Neural crest cell (in vitro differentiated cells): ENCODE measurements at regions not wholly inside any gene's neighbourhood (a gene's known extent, or its start where the extent isn't known, plus 50 kb on each side); places are given as distances from the start of the nearest gene placed in this dataset.

Experiments
- DNase-seq: peaks from one replicate; pipeline ENCODE4 v3.0.0; 2021; ENCODE audit warnings: low read depth, mixed read lengths, low spot score
- H3K27ac Mint-ChIP-seq: one replicate; pipeline ENCODE4 v1.8.0; 2021; ENCODE audit warnings: mild to moderate bottlenecking, mixed read lengths; ENCODE audit not compliant: unreplicated experiment
- H3K27me3 Mint-ChIP-seq: 2 replicates; pipeline ENCODE4 v1.8.0; 2021; ENCODE audit warnings: low read depth, mild to moderate bottlenecking, mixed read lengths
- H3K36me3 Mint-ChIP-seq: 2 replicates; pipeline ENCODE4 v1.8.0; 2021; ENCODE audit warnings: low read depth, mild to moderate bottlenecking, mixed read lengths
- H3K4me1 Mint-ChIP-seq: 2 replicates; pipeline ENCODE4 v1.8.0; 2021; ENCODE audit warnings: mixed read lengths
- H3K4me3 Mint-ChIP-seq: one replicate; pipeline ENCODE4 v1.8.0; 2021; ENCODE audit warnings: mild to moderate bottlenecking, mixed read lengths
- H3K9me3 Mint-ChIP-seq: 2 replicates; pipeline ENCODE4 v1.8.0; 2021; ENCODE audit warnings: mixed read lengths
- TF ChIP-seq, protein P1 (sequence below): fragments of 200-600 bp; sonication (generic); conservative IDR thresholded peaks from 2 replicates; pipeline ENCODE4 v1.5.0; 2021; ENCODE audit warnings: antibody characterized with exemption, mild to moderate bottlenecking

DNA sequence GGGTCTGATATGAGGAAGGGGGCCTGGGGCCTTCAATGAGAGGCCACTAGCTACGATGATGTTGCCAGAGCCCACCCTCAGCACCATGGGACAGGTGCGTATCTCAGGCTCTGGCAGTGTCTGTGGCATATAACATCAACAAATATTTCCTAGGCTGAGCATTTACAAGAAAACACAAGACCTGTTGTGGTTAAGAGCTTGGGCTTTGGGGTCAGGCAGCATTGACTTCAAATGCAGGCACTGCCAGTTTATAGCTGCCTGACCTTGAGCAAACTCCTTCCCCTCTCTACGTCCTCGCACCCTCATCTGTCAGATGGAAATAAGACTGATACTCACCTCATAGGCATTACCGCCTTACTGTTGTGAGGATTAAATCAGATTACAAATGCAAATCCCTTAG lies 156.0 kb downstream of the KATNAL1 start:
- peaks cover 25% of the 10 kb centered on the region for H3K4me1 Mint-ChIP-seq
- DNase-seq, result no peak

DNA sequence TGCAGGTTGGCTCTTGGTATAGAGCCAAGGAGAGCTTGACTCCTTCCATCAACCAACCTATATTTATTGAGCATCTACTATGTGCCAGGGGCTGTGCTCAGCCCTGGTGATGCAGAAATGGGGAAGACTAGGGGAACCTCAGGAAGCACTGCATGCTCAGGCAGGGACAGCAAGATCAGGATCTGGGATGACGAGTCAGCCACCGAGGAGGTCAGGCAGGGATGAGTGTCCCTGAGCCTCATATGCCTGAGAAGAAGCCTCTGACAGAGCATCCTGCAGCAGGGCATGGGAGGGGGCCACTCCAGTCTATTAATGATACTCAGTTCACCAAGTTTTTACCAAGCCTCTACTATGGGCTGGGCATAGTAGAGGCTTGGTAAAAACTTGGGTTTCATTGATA lies 158.1 kb downstream of the KATNAL1 start:
- Mint-ChIP-seq H3K27me3 (no peaks in the 10 kb centered on the region), H3K4me3 (no peak overlapping the region), H3K27ac (no peak overlapping the region), H3K36me3 (no peaks in the 10 kb centered on the region), H3K9me3 (no peaks in the 10 kb centered on the region), H3K4me1 (peaks cover 10% of the 10 kb centered on the region)
- no peak for DNase-seq
- TF ChIP-seq, protein P1, sequence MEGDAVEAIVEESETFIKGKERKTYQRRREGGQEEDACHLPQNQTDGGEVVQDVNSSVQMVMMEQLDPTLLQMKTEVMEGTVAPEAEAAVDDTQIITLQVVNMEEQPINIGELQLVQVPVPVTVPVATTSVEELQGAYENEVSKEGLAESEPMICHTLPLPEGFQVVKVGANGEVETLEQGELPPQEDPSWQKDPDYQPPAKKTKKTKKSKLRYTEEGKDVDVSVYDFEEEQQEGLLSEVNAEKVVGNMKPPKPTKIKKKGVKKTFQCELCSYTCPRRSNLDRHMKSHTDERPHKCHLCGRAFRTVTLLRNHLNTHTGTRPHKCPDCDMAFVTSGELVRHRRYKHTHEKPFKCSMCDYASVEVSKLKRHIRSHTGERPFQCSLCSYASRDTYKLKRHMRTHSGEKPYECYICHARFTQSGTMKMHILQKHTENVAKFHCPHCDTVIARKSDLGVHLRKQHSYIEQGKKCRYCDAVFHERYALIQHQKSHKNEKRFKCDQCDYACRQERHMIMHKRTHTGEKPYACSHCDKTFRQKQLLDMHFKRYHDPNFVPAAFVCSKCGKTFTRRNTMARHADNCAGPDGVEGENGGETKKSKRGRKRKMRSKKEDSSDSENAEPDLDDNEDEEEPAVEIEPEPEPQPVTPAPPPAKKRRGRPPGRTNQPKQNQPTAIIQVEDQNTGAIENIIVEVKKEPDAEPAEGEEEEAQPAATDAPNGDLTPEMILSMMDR, result no peak

More for the DNA sequence above, 156.0 kb downstream of the KATNAL1 start:
- Mint-ChIP-seq H3K4me3 (no peak overlapping the region), H3K27me3 (no peaks in the 10 kb centered on the region), H3K27ac (no peak overlapping the region), H3K9me3 (no peaks in the 10 kb centered on the region), H3K36me3 (no peaks in the 10 kb centered on the region)
- TF ChIP-seq, protein P1, result no peak

DNA sequence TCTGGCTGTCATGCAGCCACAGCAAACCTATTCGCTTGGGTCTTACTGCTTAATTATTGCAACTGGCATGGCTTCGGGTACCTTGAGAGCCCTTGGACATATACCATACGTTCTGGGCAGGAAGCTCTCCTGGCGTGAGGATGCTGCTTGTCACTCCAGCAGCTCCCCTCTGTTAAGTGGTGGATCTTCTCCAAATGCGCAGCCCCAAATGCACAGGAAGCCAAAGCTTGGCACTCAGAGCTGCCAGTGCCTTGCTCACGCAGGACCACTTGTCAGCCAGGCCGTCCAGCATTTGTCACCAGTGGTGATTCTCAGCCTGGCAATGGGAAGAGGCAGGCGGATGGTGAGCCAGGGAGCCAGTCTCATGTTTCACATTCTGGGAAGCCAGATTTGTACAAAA lies 158.6 kb downstream of the KATNAL1 start:
- Mint-ChIP-seq H3K36me3 (no peaks in the 10 kb centered on the region), H3K27me3 (no peaks in the 10 kb centered on the region), H3K27ac (no peak overlapping the region)

DNA sequence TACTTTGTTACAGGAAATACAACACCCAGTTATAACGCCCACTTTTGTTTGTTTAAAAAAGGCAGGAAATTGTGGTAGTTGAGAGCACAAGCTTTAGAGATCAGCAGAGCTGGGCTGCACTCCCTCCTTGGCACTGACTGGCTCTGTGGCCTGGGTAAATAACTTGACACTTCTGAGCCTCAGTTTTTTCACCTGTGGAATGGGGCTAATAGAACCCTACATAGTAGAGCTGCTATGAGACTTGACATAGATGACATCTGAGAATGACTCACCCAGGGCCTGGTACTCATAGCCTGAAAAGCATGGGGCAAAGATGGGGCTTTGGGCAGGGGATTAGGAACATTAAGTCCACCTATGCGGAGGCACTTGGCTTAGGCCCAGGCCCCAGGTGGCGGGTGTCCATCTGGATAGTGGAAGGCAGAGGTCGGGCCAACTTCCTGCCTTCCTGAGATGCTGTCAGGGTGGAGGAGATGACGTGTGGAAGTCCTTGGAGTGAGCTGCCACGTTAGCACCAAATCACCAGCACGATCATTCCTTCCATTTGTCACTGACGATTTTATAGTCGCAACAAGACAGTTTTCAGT lies 159.1 kb downstream of the KATNAL1 start:
- Mint-ChIP-seq H3K9me3 (no peaks in the 10 kb centered on the region), H3K4me3 (no peak overlapping the region), H3K4me1 (peaks cover 5% of the 10 kb centered on the region), H3K27me3 (no peaks in the 10 kb centered on the region), H3K36me3 (no peaks in the 10 kb centered on the region), H3K27ac (no peak overlapping the region)
- no peak for DNase-seq
- TF ChIP-seq, protein P1, result no peak

More for the DNA sequence above, 158.6 kb downstream of the KATNAL1 start:
- no peak for DNase-seq
- no peaks in the 10 kb centered on the region for H3K9me3 Mint-ChIP-seq
- H3K4me3 Mint-ChIP-seq, result no peak overlapping the region
- TF ChIP-seq, protein P1, result no peak
- H3K4me1 Mint-ChIP-seq, result peaks cover 6% of the 10 kb centered on the region

DNA sequence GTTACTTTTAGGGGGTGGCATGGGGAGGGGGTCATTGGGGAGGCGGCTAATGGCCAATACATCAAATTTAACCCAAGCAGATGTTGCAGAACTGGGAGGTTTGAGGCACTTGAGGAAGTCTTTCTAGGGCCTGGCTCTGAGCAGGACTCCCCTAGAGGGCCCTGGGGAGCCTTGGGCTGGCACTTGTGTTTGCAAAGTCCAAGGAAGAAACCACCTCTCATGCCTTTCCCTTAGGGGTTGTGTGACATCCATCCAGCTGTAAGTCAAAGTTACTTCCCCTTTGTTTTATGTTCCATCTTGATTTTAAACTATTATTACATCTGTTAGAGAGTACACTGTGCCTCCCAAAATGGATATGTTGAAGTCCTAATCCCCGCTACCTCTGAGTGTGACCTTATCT lies 159.9 kb downstream of the KATNAL1 start:
- Mint-ChIP-seq H3K27ac (no peak overlapping the region), H3K4me3 (no peak overlapping the region), H3K4me1 (peaks cover 11% of the 10 kb centered on the region), H3K9me3 (no peaks in the 10 kb centered on the region), H3K36me3 (no peaks in the 10 kb centered on the region), H3K27me3 (no peaks in the 10 kb centered on the region)
- TF ChIP-seq, protein P1, result no peak
- DNase-seq, result no peak
